RPMI7951 (cell line): ENCODE measurements at regions not wholly inside any gene's neighbourhood (a gene's known extent, or its start where the extent isn't known, plus 50 kb on each side); places are given as distances from the start of the nearest gene placed in this dataset.
"Not testable (repeated sequence)": the region's sequence is repeated elsewhere in the genome, so short reads cannot be mapped to it uniquely, and the experiment has no call there.

ENCODE experiments used
- DNase-seq: peaks from one replicate; pipeline ENCODE4 v3.0.0-alpha.2; 2012; ENCODE audit warnings: low read depth

DNA sequence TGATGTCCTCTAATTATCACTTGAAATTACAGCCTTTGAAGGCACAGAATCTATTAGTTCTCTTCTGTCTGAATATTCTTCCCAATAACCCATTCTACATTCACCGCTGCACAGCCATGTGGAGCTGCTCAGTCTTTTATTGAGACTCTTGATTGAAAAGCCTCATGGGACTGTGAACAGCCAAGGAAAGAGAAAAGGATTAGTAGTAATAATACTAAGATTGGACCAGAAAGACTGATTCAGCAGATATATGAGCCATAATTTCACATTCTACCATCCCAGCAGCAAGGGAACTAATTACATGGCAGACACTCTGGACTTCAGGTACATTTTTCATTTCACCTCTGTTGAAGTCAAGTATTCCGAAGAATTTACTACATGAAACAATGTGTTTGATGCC is 2471.7 kb downstream of the ARAP2 start:
- DNase-seq = no peak

GRCh38 chr4:33780952-33781791 is 2463.1 kb downstream of the ARAP2 start:
- DNase-seq = peak; percentile 79

- DNase-seq = no peak
These were observed 2458.5 kb downstream of the ARAP2 start for GRCh38 chr4:33785843-33786242.

DNA sequence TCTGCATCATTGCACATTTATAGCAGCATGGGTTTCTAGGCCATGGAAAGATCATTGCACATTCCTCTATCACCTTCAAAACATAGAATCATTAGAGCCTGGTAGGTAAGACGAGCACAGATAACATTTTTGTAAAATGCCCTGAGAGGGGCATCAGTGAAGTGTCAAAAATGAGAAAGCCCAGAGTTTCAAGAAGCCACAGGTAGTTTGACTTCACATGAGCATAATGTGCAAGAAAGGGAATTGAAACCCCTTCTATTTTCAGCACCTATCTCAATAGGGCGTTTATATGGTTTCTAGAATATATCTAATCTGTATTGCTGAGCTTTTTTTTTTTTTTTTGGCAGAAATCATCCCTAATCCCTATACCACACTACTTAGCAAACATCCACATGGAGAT is 2441.7 kb downstream of the ARAP2 start:
- DNase-seq = no peak

- no peak for DNase-seq
These were observed 2418.6 kb downstream of the ARAP2 start for GRCh38 chr4:33825685-33826084.

DNA sequence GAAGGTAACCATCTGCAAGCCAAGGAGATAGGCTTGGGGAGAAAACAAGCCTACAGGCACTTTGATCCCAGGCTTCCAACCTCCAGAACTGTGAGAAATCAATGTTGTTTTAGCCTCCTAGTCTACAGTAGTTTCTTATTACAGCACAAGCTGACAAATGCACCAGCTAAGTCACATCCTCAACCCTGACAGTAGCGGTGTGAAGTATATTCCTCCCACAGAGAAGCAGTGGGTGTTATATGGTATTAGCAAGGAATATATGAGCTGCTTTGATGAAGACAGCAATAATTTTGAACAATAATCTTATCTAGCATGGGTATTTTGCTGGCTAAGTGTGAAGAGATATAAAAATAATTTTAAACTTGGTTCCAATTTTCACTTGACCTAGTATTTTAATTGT is 2415.0 kb downstream of the ARAP2 start:
- not testable (repeated sequence) for DNase-seq

- peak; percentile 50 for DNase-seq
These were observed 2412.8 kb downstream of the ARAP2 start for GRCh38 chr4:33831442-33832066.

GRCh38 chr4:33835764-33836163 is 2408.6 kb downstream of the ARAP2 start:
- DNase-seq = peak; percentile 10

- DNase-seq = peak; percentile 84
These were observed 2407.1 kb downstream of the ARAP2 start for GRCh38 chr4:33837043-33837838.

DNA sequence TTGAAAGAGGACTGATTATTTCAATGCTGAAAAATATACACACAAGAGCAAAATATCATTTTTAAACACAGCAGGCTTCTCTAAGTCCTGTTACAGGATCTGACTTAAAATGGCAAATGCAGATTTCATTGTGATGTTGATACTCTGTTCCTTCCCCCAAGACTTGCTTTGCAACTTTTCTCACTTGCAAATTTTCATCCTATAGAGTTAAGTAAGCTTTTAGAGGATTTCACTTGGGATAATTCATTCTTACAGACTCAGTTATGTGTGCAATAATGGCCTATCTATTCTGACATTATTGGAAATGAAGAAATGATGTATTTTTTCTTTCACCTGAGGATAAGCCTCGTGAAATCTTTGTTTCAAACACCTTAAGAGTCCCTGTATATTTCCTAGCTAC is 2403.2 kb downstream of the ARAP2 start:
- no peak for DNase-seq

DNA sequence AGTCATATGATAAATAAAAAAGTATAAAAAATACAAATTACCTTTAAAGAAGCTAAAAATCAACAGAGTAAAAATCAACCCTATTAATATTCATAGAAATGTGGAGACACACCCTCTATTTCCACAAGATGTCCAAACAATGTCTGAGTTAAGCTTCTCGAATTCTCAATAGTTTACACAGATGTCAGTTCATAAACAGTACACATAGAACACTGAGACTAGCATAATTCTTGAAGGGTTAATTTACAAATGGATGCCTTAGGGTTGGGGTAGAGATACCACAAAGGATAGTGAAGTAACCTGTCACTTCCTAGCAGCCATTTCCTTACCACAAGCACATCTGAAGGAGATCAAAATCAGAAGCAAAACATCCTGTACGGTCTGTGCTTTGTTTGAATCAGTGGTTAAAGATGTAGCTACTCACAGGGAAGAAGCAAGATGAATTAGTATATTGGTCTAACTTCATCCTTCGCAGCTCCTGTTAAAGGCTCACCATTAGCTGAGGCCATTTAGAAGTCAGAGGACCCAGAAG is 2393.9 kb downstream of the ARAP2 start:
- DNase-seq = peak; percentile 82

GRCh38 chr4:33853670-33854069 is 2390.6 kb downstream of the ARAP2 start:
- not testable (repeated sequence) for DNase-seq

- DNase-seq = peak; percentile 23
These were observed 2379.9 kb downstream of the ARAP2 start for GRCh38 chr4:33864290-33864859.

GRCh38 chr4:33873791-33874190 is 2370.5 kb downstream of the ARAP2 start:
- DNase-seq = no peak

GRCh38 chr4:33878710-33879109 is 2365.6 kb downstream of the ARAP2 start:
- DNase-seq = no peak

GRCh38 chr4:33881176-33881575 is 2363.1 kb downstream of the ARAP2 start:
- DNase-seq = no peak

DNA sequence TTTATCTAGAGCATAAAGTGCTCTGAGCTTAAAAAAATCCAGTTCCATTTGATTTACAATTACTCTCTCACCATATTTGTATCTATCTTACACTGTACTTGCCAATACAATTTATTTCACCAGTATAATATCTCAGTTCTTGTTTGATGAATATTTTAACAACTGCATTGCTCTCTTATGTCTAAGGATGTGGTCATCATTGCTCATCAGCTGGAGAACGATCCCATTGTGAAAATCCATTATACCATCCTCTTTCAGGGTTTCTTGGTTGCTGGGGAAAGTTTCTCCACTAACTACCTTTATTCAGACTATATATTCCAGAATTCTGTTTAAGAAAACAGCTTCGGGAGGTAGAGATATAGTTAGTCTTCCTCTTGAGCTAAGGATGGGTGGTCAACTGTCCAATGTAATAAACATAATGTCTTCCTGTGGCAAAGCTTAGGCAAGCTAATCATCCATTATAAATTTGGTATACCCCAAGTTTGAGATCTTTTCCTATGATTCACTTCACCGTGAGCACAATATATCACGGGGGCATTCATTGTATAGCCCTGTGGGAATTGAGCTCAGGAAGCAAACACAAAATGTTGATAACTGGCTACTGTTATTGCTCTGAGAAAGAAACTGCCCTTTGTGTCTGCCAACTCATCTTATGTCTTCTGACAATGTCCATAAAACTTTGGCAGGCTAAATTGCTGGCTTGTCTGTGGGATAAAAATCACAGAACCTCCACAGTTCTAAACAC is 2361.9 kb downstream of the ARAP2 start:
- DNase-seq = peak; percentile 33

GRCh38 chr4:33883111-33883510 is 2361.2 kb downstream of the ARAP2 start:
- DNase-seq = no peak

DNA sequence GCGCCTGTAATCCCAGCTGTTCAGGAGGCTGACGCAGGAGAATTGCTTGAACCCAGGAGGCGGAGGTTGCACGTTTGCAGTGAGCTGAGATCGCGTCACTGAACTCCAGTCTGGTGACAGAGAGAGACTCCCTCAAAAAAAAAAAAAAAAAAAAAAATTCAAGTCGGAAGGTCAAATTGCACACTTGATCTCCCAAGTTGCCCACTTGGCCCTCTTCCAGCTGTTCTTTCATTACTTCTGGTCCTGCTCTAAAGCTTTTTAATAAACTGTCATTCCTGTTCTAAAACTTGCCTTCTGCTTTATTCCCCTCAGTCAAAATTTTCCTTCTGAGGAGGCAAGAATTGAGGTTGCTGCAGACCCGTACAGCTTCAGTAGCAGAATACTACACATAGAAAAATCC is 2358.0 kb downstream of the ARAP2 start:
- DNase-seq = no peak

GRCh38 chr4:33890841-33891240 is 2353.5 kb downstream of the ARAP2 start:
- no peak for DNase-seq

- peak; percentile 23 for DNase-seq
These were observed 2332.4 kb downstream of the ARAP2 start for GRCh38 chr4:33911959-33912358.
